HG02588 (cell line): ENCODE measurements at regions not wholly inside any gene's neighbourhood (a gene's known extent, or its start where the extent isn't known, plus 50 kb on each side); places are given as distances from the start of the nearest gene placed in this dataset.

Experiments used
- ATAC-seq: cut with Tn5 transposase; IDR thresholded peaks from one replicate; pipeline ENCODE4 v1.9.1; 2021; ENCODE audit warnings: mild to moderate bottlenecking, moderate library complexity; ENCODE audit not compliant: unreplicated experiment

DNA sequence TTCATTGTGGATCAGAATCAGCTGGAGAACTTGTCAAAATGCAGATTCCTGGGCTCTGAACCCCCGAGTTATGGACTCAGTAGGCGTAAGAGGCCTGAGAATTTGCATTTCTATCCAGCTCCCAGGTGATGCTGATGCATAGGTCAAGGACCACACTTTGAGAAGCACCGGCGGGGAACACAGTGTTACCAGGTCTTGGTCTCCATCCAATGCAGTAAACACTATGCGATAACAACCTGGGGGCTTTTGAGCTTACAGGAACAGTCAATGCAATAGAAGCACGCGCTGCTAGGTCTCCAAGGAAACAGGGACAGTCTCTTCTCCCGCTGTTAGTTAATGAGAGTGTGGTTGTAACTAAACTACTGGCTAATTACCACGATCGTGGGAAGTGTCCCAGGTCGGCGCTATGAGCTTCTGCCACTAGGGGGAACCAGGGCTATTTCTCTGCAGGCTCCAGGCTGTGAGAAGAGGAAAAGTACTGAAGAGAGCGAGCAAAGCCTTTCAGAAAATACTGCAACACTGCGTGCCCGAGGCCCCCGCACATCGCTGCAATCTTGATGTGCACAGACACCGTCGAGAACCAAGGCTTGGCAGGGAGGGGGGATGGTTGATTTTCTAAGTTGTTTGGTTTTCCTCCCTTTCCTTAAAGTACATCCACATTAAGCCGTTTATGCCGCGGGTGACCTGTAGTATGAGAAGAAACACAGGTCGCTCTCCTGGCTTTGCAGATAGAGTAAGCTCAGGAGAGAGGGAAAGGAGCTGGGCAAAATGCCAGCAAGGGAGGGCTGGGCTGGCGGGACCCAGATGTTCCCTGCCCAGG lies 52.0 kb upstream of the KCNA1 start:
- ATAC-seq = peak; percentile 74

DNA sequence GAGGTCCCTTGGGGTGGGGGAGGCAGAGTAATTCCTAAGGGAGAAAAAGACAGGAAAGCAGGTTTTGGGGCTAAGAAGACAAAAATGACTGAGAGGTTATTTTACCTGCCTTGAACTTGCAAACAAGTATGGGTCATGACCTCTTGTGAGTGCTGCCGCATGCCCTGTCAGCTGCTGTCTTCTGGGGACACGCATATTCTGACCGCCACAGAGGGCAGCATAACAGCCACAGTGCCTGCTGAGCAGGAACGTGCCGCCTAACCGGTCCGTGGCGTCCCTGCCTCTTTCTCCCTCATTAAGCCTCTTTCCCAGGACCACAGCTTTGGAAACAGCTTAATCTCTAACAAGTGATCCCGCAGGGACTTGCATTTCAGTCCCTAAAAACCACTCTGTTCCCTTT lies 51.3 kb upstream of the KCNA1 start:
- no peak for ATAC-seq

DNA sequence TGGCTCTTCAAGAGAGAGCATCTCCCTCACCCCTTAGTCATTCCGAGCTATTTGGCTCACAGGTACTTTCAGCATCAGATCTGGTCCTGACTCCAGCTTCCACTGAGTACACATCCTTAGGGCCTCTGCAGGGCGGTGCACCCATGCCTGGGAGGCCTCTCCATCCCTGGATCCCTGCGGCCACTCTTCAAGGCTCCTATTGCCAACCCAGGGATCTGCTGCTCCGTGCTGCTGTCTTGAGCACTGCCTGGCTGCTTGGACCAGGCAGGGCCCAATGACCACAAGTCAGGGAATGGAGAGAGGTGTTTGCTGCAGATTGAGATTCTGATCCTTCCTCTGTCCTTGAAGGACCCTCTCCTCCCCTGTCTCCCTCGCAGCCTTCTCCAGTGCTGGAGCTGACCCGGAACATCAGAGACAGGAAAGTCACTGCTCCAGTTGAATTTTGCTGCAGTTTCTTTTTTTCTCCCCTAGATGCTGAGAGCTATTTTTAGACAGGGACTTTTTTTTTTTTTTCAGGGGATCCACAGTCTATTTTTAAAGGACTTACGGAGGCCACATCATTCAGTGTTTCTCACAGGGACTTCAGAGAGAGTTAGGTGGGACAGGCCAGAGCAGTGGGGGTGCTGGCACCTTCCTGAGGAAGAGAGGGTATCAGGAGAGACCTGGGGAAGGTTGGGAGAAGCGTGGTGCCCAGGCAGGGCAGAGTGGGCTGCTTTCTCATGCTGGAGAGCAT lies 50.1 kb upstream of the KCNA1 start:
- ATAC-seq = no peak
